IMR-90 (cell line): ENCODE measurements at regions not wholly inside any gene's neighbourhood (a gene's known extent, or its start where the extent isn't known, plus 50 kb on each side); places are given as distances from the start of the nearest gene placed in this dataset.

Experiments
- ATAC-seq: fragments of 200-7000 bp; cut with Tn5 transposase; 2 replicates; pipeline ENCODE4 v1.9.1; 2020; ENCODE audit warnings: low read depth, mild to moderate bottlenecking, moderate library complexity
- BruUV-seq: library from RNA; stranded (reverse); fragments of 400-500 nt; replicated peaks from 2 replicates; lab custom pipeline; 2021; lab: Mats Ljungman, UMichigan
- CTCF ChIA-PET: fragments of 300-600 bp; formaldehyde crosslinking; extraction: SDS; loops from one replicate; lab custom pipeline; 2021; ENCODE audit warnings: antibody characterized with exemption; lab: Yijun Ruan, JAX
- POLR2A ChIA-PET: fragments of 300-600 bp; sonication (Branson Sonifier 250); formaldehyde crosslinking; loops from one replicate; lab custom pipeline; 2022; ENCODE audit warnings: antibody characterized with exemption; ENCODE audit not compliant: unreplicated experiment; lab: Charles Lee
- DNase-seq: peaks from one replicate; pipeline ENCODE4 v3.0.0; 2013
- H2AFZ ChIP-seq: replicated peaks from 2 replicates; pipeline ENCODE3; 2013; ENCODE audit warnings: low read length, mild to moderate bottlenecking; ENCODE audit not compliant: poor library complexity
- H2AK5ac ChIP-seq: 2 replicates; pipeline ENCODE4 v1.6.1; 2013; ENCODE audit warnings: low read depth, low read length, inconsistent platforms
- H2AK9ac ChIP-seq: replicated peaks from 2 replicates; pipeline ENCODE3; 2013; ENCODE audit warnings: mild to moderate bottlenecking, low read depth, low read length, moderate library complexity; ENCODE audit not compliant: poor library complexity
- H2BK120ac ChIP-seq: 2 replicates; pipeline ENCODE4 v1.6.1; 2013; ENCODE audit warnings: low read depth, low read length, inconsistent platforms
- H2BK15ac ChIP-seq: 3 replicates; pipeline ENCODE4 v1.6.1; 2013; ENCODE audit warnings: low read depth, low read length, inconsistent platforms
- H2BK20ac ChIP-seq: 2 replicates; pipeline ENCODE4 v1.6.1; 2013; ENCODE audit warnings: low read depth, mild to moderate bottlenecking, inconsistent platforms, low read length, moderate library complexity
- H2BK5ac ChIP-seq: 2 replicates; pipeline ENCODE4 v1.6.1; 2013; ENCODE audit warnings: mild to moderate bottlenecking, low read depth, low read length, inconsistent platforms; ENCODE audit not compliant: poor library complexity, severe bottlenecking
- H3K14ac ChIP-seq: replicated peaks from 2 replicates; pipeline ENCODE4 v1.6.1; 2013; ENCODE audit warnings: low read depth, low read length, inconsistent platforms
- H3K18ac ChIP-seq: 2 replicates; pipeline ENCODE4 v1.6.1; 2013; ENCODE audit warnings: low read depth, low read length, control low read depth
- H3K23ac ChIP-seq: 2 replicates; pipeline ENCODE4 v1.6.1; 2013; ENCODE audit warnings: low read depth, low read length, inconsistent platforms
- H3K27ac ChIP-seq: 2 replicates; pipeline ENCODE4 v1.5.1; 2013; ENCODE audit warnings: mild to moderate bottlenecking, control low read depth, low read length; ENCODE audit not compliant: insufficient read depth
- H3K27me3 ChIP-seq: 2 replicates; pipeline ENCODE4 v1.6.1; 2013; ENCODE audit warnings: low read length; ENCODE audit not compliant: control insufficient read depth, insufficient read depth
- H3K36me3 ChIP-seq: 2 replicates; pipeline ENCODE4 v1.6.1; 2013; ENCODE audit warnings: low read length, mixed read lengths; ENCODE audit not compliant: control insufficient read depth, insufficient read depth
- H3K4ac ChIP-seq: 2 replicates; pipeline ENCODE4 v1.6.1; 2013; ENCODE audit warnings: low read depth, low read length, inconsistent platforms
- H3K4me1 ChIP-seq: 2 replicates; pipeline ENCODE4 v1.6.1; 2013; ENCODE audit warnings: low read length, mixed read lengths; ENCODE audit not compliant: control insufficient read depth, insufficient read depth
- H3K4me2 ChIP-seq: 2 replicates; pipeline ENCODE4 v1.6.1; 2013; ENCODE audit warnings: low read depth, mild to moderate bottlenecking, control low read depth, low read length, moderate library complexity
- H3K4me3 ChIP-seq: 2 replicates; pipeline ENCODE4 v1.5.1; 2013; ENCODE audit warnings: low read depth, mild to moderate bottlenecking, control low read depth, low read length, moderate library complexity; ENCODE audit not compliant: insufficient read depth
- H3K56ac ChIP-seq: 2 replicates; pipeline ENCODE4 v1.6.1; 2013; ENCODE audit warnings: low read length, inconsistent platforms; ENCODE audit not compliant: insufficient read depth; ENCODE audit errors: extremely low read depth
- H3K79me1 ChIP-seq, 2 experiments: 2 replicates each; pipeline ENCODE4 v1.6.1; 2013; ENCODE audit warnings: low read length in 2 of 2, inconsistent platforms in 1 of 2, low read depth in 1 of 2
- H3K9ac ChIP-seq: 2 replicates; pipeline ENCODE4 v1.6.1; 2013; ENCODE audit warnings: low read depth, low read length, control low read depth
- H3K9me1 ChIP-seq: 2 replicates; pipeline ENCODE4 v1.6.1; 2013; ENCODE audit warnings: low read length, inconsistent platforms; ENCODE audit not compliant: insufficient read depth
- H3K9me3 ChIP-seq: 2 replicates; pipeline ENCODE4 v1.6.1; 2013; ENCODE audit warnings: low read length; ENCODE audit not compliant: control insufficient read depth, insufficient read depth
- H4K20me1 ChIP-seq: 2 replicates; pipeline ENCODE4 v1.6.1; 2013; ENCODE audit warnings: low read length, inconsistent platforms; ENCODE audit not compliant: insufficient read depth
- H4K5ac ChIP-seq: 2 replicates; pipeline ENCODE4 v1.6.1; 2013; ENCODE audit warnings: mild to moderate bottlenecking, low read depth, low read length, control low read depth
- H4K8ac ChIP-seq, 2 experiments: 2 replicates each; pipeline ENCODE4 v1.6.1; 2013; ENCODE audit warnings: low read depth in 2 of 2, low read length in 2 of 2, control low read depth in 1 of 2, inconsistent platforms in 1 of 2
- H4K91ac ChIP-seq: 2 replicates; pipeline ENCODE4 v1.6.1; 2013; ENCODE audit warnings: low read depth, low read length, inconsistent platforms; ENCODE audit not compliant: insufficient read depth
- CHD1 ChIP-seq: IDR thresholded peaks from 2 replicates; pipeline ENCODE4 v1.6.1; 2012; ENCODE audit warnings: low read depth, low read length, improper control_type of control experiment
- MAZ ChIP-seq: IDR thresholded peaks from 2 replicates; pipeline ENCODE4 v1.6.1; 2012; ENCODE audit warnings: low read depth, mild to moderate bottlenecking, low read length, improper control_type of control experiment, moderate library complexity, borderline replicate concordance
- NFE2L2 ChIP-seq: fragments of 150-350 bp; IDR thresholded peaks from 2 replicates; pipeline ENCODE4 v1.6.1; 2016; ENCODE audit warnings: low read depth, mild to moderate bottlenecking, low read length
- USF2 ChIP-seq: fragments of 150-350 bp; IDR thresholded peaks from 2 replicates; pipeline ENCODE4 v1.6.1; 2017; ENCODE audit warnings: mild to moderate bottlenecking, antibody characterized with exemption, low read length, low read depth
- WGBS, 2 experiments: methylation state at CpG; one replicate each; pipeline versions ENCODE4 v1.1.5 to v1.1.7; 2013; ENCODE audit warnings: missing lambda C conversion rate in 2 of 2; ENCODE audit not compliant: insufficient read length in 1 of 2; ENCODE audit errors: extremely low coverage in 2 of 2; 5-methylcytosine and 5-hydroxymethylcytosine counted together
- dilution Hi-C: fragments of 300-500 bp; cut with HindIII; formaldehyde crosslinking; loops from one replicate; pipeline ENCODE4 v1.14.3; 2018; ENCODE audit warnings: low sequenced_read_pairs; ENCODE audit not compliant: unreplicated experiment
- in situ Hi-C: fragments of 300-500 bp; cut with MboI; formaldehyde crosslinking; loops from 3 replicates; pipeline ENCODE4 v1.14.3; 2019; ENCODE audit warnings: low sequenced_read_pairs, inconsistent platforms, mixed read lengths
- intact Hi-C: fragments of 100-400 bp; cut with micrococcal nuclease; formaldehyde crosslinking; loops from 2 replicates; pipeline ENCODE4 v1.10.0; 2022

DNA sequence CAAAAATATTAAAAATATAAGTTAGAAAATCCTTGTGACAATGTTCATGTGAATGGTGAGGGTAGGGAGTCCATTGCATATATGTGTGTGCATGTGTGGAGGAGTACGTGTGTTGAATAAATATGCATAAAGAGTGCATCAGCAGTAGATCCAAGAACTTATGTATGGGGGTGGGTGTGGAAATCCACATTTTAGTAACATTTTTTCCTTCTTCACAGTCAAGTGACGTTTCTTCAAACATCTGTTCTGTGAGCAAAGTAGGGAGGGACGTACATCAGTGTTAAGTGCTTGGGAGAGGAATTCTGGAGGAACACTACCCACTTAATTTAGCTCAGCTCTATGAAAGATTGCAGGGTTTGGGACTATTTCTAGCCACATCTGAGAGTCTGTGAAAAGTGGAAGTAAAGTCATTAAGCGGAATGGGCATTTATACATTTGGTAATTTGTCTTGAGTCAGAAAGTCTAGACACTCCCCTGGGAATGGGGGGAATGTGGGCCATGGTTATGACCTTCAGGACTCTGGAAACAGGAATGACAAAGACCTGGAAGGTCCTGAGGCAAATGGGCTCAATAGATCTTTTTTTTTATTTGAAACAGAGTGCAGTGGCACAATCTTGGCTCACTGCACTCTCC, 156.4 kb upstream of the PLXNC1 start:
- CTCF ChIA-PET = interaction anchor here (0.7 to 0.8 kb wide), 2 partner anchors 9 to 110 kb away, joined by 3 to 5 read pairs; no protein-coding TSS in a partner anchor
- H2BK120ac ChIP-seq = no peak overlapping the region

More for the DNA sequence above, 156.4 kb upstream of the PLXNC1 start:
- H3K79me1 ChIP-seq = no peaks in the 10 kb centered on the region
- no peak overlapping the region for H3K4me3 ChIP-seq
- ATAC-seq (no peak), DNase-seq (no peak)
- H4K5ac ChIP-seq = no peak overlapping the region
- no peak overlapping the region for H2BK5ac ChIP-seq
- dilution Hi-C loops = no loop called here
- no TSS peak for BruUV-seq
- no peak overlapping the region for H3K4me2 ChIP-seq
- H4K20me1 ChIP-seq = no peaks in the 10 kb centered on the region
- no peak overlapping the region for H3K4ac ChIP-seq
- H2AK5ac ChIP-seq = no peak overlapping the region
- WGBS, 2 experiments = 100% methylated on average over 1 of the region's 4 CpGs; no CpG with 5 or more reads in 1 of the 2 experiments
- intact Hi-C loops = loop anchor here (5.0 kb wide), 1 partner anchor 110 kb away; no protein-coding TSS in a partner anchor
- in situ Hi-C loops = no loop called here
- no peak overlapping the region for H4K91ac ChIP-seq
- H3K56ac ChIP-seq = no peak overlapping the region
- no peak overlapping the region for H2BK20ac ChIP-seq
- no peaks in the 10 kb centered on the region for H3K9me1 ChIP-seq
- no peak overlapping the region for H2AFZ ChIP-seq
- no peaks in the 10 kb centered on the region for H3K9me3 ChIP-seq
- H3K23ac ChIP-seq = no peak overlapping the region
- H3K4me1 ChIP-seq = no peaks in the 10 kb centered on the region
- H3K27me3 ChIP-seq = no peaks in the 10 kb centered on the region
- POLR2A ChIA-PET = no interaction called here
- TF ChIP-seq USF2 (no peak), NFE2L2 (no peak), CHD1 (no peak), MAZ (no peak)
- no peak overlapping the region; the same call in 1 of the 2 replicates for H3K14ac ChIP-seq
- H3K18ac ChIP-seq = no peak overlapping the region
- no peaks in the 10 kb centered on the region for H3K36me3 ChIP-seq
- no peak overlapping the region for H3K9ac ChIP-seq
- H3K27ac ChIP-seq = no peak overlapping the region
- H2AK9ac ChIP-seq = no peak overlapping the region
- H2BK15ac ChIP-seq = no peak overlapping the region
- no peak overlapping the region for H4K8ac ChIP-seq
